ENCODE measurements at regions not wholly inside any gene's neighbourhood (a gene's known extent, or its start where the extent isn't known, plus 50 kb on each side); places are given as distances from the start of the nearest gene placed in this dataset.

GRCh38 chr11:98616098-98616655 lies 404.6 kb upstream of the CNTN5 start:
- DNase-seq (ENCODE audit: low read depth, low spot score): no peak
- TF ChIP-seq, protein P1, sequence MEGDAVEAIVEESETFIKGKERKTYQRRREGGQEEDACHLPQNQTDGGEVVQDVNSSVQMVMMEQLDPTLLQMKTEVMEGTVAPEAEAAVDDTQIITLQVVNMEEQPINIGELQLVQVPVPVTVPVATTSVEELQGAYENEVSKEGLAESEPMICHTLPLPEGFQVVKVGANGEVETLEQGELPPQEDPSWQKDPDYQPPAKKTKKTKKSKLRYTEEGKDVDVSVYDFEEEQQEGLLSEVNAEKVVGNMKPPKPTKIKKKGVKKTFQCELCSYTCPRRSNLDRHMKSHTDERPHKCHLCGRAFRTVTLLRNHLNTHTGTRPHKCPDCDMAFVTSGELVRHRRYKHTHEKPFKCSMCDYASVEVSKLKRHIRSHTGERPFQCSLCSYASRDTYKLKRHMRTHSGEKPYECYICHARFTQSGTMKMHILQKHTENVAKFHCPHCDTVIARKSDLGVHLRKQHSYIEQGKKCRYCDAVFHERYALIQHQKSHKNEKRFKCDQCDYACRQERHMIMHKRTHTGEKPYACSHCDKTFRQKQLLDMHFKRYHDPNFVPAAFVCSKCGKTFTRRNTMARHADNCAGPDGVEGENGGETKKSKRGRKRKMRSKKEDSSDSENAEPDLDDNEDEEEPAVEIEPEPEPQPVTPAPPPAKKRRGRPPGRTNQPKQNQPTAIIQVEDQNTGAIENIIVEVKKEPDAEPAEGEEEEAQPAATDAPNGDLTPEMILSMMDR (optimal IDR thresholded peaks at IDR 0.05 in 1 of 3, IDR thresholded peaks at IDR 0.05 in 1 of 3, conservative IDR thresholded peaks at IDR 0.05 in 1 of 3; ENCODE audit: extremely low read depth in 1 of 3, insufficient read depth in 2 of 3, low read length in 3 of 3): no peak
- no peak for TF ChIP-seq EZH2 (IDR thresholded peaks at IDR 0.05; ENCODE audit: low read length)
- H3K4me2 ChIP-seq (ENCODE audit: control insufficient read depth, extremely low read depth, insufficient read depth, low read depth, low read length): no peak overlapping the region

DNA sequence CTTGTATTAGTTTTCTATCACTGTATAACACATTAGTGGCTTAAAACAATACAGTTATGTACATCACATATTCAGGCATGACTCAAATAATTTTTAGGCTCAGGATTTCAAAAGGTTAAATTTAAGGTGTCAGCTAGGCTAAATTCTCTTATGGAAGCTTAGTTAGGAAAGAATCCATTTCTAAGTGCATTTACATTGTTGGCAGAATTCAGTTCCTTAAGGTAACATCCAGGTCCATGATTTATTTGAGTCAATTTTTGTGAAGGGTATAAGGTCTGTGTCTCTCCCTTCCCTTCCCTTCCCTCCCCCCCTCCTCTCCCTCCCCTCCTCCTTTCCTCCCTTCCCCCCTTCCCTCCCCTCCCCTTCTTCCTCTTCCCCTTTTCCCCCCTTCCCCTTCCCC lies 399.0 kb upstream of the CNTN5 start:
- H3K36me3 ChIP-seq (ENCODE audit: control insufficient read depth in 2 of 2, extremely low read depth in 1 of 2, insufficient read depth in 2 of 2, low read length in 2 of 2): no peaks in the 10 kb centered on the region

More at GRCh38 chr11:98616098-98616655, 404.6 kb upstream of the CNTN5 start:
- H3K4me1 ChIP-seq (ENCODE audit: control insufficient read depth, extremely low read depth, insufficient read depth, low read length): no peaks in the 10 kb centered on the region
- no peak overlapping the region for H3K4me3 ChIP-seq (ENCODE audit: control insufficient read depth in 2 of 3, extremely low read depth in 1 of 3, insufficient read depth in 2 of 3, low read depth in 1 of 3, low read length in 3 of 3)
- FAIRE-seq: no peak
- no peaks in the 10 kb centered on the region for H3K79me2 ChIP-seq (ENCODE audit: control insufficient read depth, insufficient read depth, low read length)
- no peaks in the 10 kb centered on the region for H3K27me3 ChIP-seq (ENCODE audit: control insufficient read depth, extremely low read depth, insufficient read depth, low read length)
- no peaks in the 10 kb centered on the region for H3K9me3 ChIP-seq (ENCODE audit: control insufficient read depth, low read depth, low read length)
- no peaks in the 10 kb centered on the region for H3K36me3 ChIP-seq (ENCODE audit: control insufficient read depth in 2 of 2, extremely low read depth in 1 of 2, insufficient read depth in 2 of 2, low read length in 2 of 2)
- no peaks in the 10 kb centered on the region for H3K9me1 ChIP-seq (ENCODE audit: control insufficient read depth, extremely low read depth, insufficient read depth, low read length)
- no peak overlapping the region for H3K9ac ChIP-seq (ENCODE audit: control insufficient read depth, extremely low read depth, insufficient read depth, low read length)
- no peaks in the 10 kb centered on the region for H4K20me1 ChIP-seq (ENCODE audit: control insufficient read depth, extremely low read depth, insufficient read depth, low read length)
- dilution Hi-C loops (cut with MboI; ENCODE audit: extremely low pct_ligation_motif_present, low sequenced_read_pairs): no loop called here
- H3K27ac ChIP-seq (ENCODE audit: control insufficient read depth, insufficient read depth, low read length): no peak overlapping the region
- no peak overlapping the region for H2AFZ ChIP-seq (ENCODE audit: control insufficient read depth, low read length)

More for the DNA sequence above, 399.0 kb upstream of the CNTN5 start:
- Histone ChIP-seq H4K20me1 (ENCODE audit: control insufficient read depth, extremely low read depth, insufficient read depth, low read length) (no peaks in the 10 kb centered on the region), H3K4me2 (ENCODE audit: control insufficient read depth, extremely low read depth, insufficient read depth, low read depth, low read length) (no peak overlapping the region), H3K79me2 (ENCODE audit: control insufficient read depth, insufficient read depth, low read length) (no peaks in the 10 kb centered on the region), H3K9me3 (ENCODE audit: control insufficient read depth, low read depth, low read length) (no peaks in the 10 kb centered on the region), H3K4me1 (ENCODE audit: control insufficient read depth, extremely low read depth, insufficient read depth, low read length) (no peaks in the 10 kb centered on the region), H3K27ac (ENCODE audit: control insufficient read depth, insufficient read depth, low read length) (no peak overlapping the region), H3K9me1 (ENCODE audit: control insufficient read depth, extremely low read depth, insufficient read depth, low read length) (no peaks in the 10 kb centered on the region), H3K27me3 (ENCODE audit: control insufficient read depth, extremely low read depth, insufficient read depth, low read length) (no peaks in the 10 kb centered on the region), H2AFZ (ENCODE audit: control insufficient read depth, low read length) (no peak overlapping the region), H3K4me3 (ENCODE audit: control insufficient read depth in 2 of 3, extremely low read depth in 1 of 3, insufficient read depth in 2 of 3, low read depth in 1 of 3, low read length in 3 of 3) (no peak overlapping the region), H3K9ac (ENCODE audit: control insufficient read depth, extremely low read depth, insufficient read depth, low read length) (no peak overlapping the region)
- dilution Hi-C loops (cut with MboI; ENCODE audit: extremely low pct_ligation_motif_present, low sequenced_read_pairs): no loop called here
- FAIRE-seq: no peak
- TF ChIP-seq, protein P1 (optimal IDR thresholded peaks at IDR 0.05 in 1 of 3, IDR thresholded peaks at IDR 0.05 in 1 of 3, conservative IDR thresholded peaks at IDR 0.05 in 1 of 3; ENCODE audit: extremely low read depth in 1 of 3, insufficient read depth in 2 of 3, low read length in 3 of 3): no peak
- no peak for TF ChIP-seq EZH2 (IDR thresholded peaks at IDR 0.05; ENCODE audit: low read length)
- DNase-seq (ENCODE audit: low read depth, low spot score): no peak
